HCT116 (cell line): ENCODE measurements at regions not wholly inside any gene's neighbourhood (a gene's known extent, or its start where the extent isn't known, plus 50 kb on each side); places are given as distances from the start of the nearest gene placed in this dataset.

Source experiments
- ATAC-seq: fragments of 200-7000 bp; cut with Tn5 transposase; 2 replicates; pipeline ENCODE4 v1.9.1; 2020; ENCODE audit warnings: mild to moderate bottlenecking, moderate library complexity
- BruUV-seq: library from RNA; stranded (reverse); fragments of 400-500 nt; replicated peaks from 2 replicates; lab custom pipeline; 2021; lab: Mats Ljungman, UMichigan
- CTCF ChIA-PET: fragments of 300-600 bp; sonication (Branson Sonifier 250); formaldehyde crosslinking; loops from one replicate; lab custom pipeline; 2021; ENCODE audit warnings: antibody characterized with exemption; lab: Charles Lee
- POLR2A ChIA-PET: fragments of 300-600, 350-600 bp; sonication (Branson Sonifier 250); formaldehyde crosslinking; loops from one replicate; lab custom pipeline; 2021; ENCODE audit warnings: antibody characterized with exemption; lab: Charles Lee
- RAD21 ChIA-PET, 2 experiments: fragments of 300-600 bp; sonication (Branson Sonifier 250); formaldehyde crosslinking; loops; one replicate each; lab custom pipeline; 2023; ENCODE audit warnings: low total read pairs in 2 of 2; ENCODE audit not compliant: uncharacterized antibody in 2 of 2, unreplicated experiment in 2 of 2, low non-redundant PET in 1 of 2; lab: Charles Lee
- DNase-seq: peaks from one replicate; pipeline ENCODE4 v3.0.0-alpha.2; 2010; ENCODE audit warnings: low read depth, low spot score
- H2AFZ ChIP-seq: fragments of 200-600 bp; shearing (Covaris generic), sonication (generic); 2 replicates; pipeline ENCODE4 v1.6.1; 2017; ENCODE audit warnings: low read depth, mixed run types, mixed read lengths, antibody characterized with exemption, low read length; ENCODE audit not compliant: poor library complexity, severe bottlenecking
- H3K27ac ChIP-seq: 2 replicates; pipeline ENCODE4 v1.5.1; 2012; ENCODE audit warnings: low read depth, low read length
- H3K27me3 ChIP-seq: fragments of 200-600 bp; sonication (generic); 2 replicates; pipeline ENCODE4 v1.6.1; 2016; ENCODE audit warnings: mixed run types, low read length, mixed read lengths; ENCODE audit not compliant: insufficient read depth
- H3K36me3 ChIP-seq, 2 experiments: fragments of 200-500 bp in 1 of 2; fragments of 200-600 bp in 1 of 2; sonication (Bioruptor generic) in 1 of 2; sonication (generic) in 1 of 2; 2 replicates each; pipeline versions ENCODE4 v1.5.1 to v1.6.1; 2014 to 2016; ENCODE audit warnings: low read length in 2 of 2, inconsistent platforms in 1 of 2, mixed read lengths in 1 of 2, mixed run types in 1 of 2; ENCODE audit not compliant: insufficient read depth in 2 of 2, control insufficient read depth in 1 of 2
- H3K4me1 ChIP-seq, 2 experiments: fragments of 200-600 bp in 1 of 2; sonication (generic) in 1 of 2; 2 replicates each; pipeline versions ENCODE4 v1.5.1 to v1.6.1; 2012 to 2017; ENCODE audit warnings: low read length in 2 of 2, inconsistent platforms in 1 of 2, mild to moderate bottlenecking in 1 of 2, mixed read lengths in 1 of 2, mixed run types in 1 of 2, moderate library complexity in 1 of 2; ENCODE audit not compliant: insufficient read depth in 2 of 2, control insufficient read depth in 1 of 2
- H3K4me2 ChIP-seq: fragments of 200-600 bp; sonication (generic); 2 replicates; pipeline ENCODE4 v1.6.1; 2017; ENCODE audit warnings: mixed run types, low read length, mixed read lengths
- H3K4me3 ChIP-seq, 2 experiments: fragments of 200-600 bp in 1 of 2; sonication (generic) in 1 of 2; replicated peaks in 1 of 2; 2 replicates each; pipeline ENCODE4 v1.5.1; 2011 to 2016; ENCODE audit warnings: low read length in 2 of 2, control low read depth in 1 of 2, low read depth in 1 of 2, mild to moderate bottlenecking in 1 of 2, mixed read lengths in 1 of 2, mixed run types in 1 of 2
- H3K79me2 ChIP-seq: fragments of 200-600 bp; sonication (generic); 2 replicates; pipeline ENCODE4 v1.6.1; 2017; ENCODE audit warnings: mild to moderate bottlenecking, mixed run types, low read length, moderate library complexity, mixed read lengths; ENCODE audit not compliant: insufficient read depth
- H3K9ac ChIP-seq: fragments of 200-600 bp; sonication (generic); 2 replicates; pipeline ENCODE4 v1.6.1; 2016; ENCODE audit warnings: low read length, mixed read lengths
- H3K9me2 ChIP-seq: fragments of 200-600 bp; sonication (generic), shearing (Covaris generic); 2 replicates; pipeline ENCODE4 v1.6.1; 2017; ENCODE audit warnings: mixed run types, mild to moderate bottlenecking, moderate library complexity; ENCODE audit not compliant: insufficient read depth
- H3K9me3 ChIP-seq, 2 experiments: fragments of 200-500 bp in 1 of 2; fragments of 200-600 bp in 1 of 2; sonication (Bioruptor generic) in 1 of 2; sonication (generic) in 1 of 2; 2 replicates each; pipeline ENCODE4 v1.6.1; 2014 to 2017; ENCODE audit warnings: low read length in 2 of 2, mixed read lengths in 2 of 2, inconsistent platforms in 1 of 2, low read depth in 1 of 2, mild to moderate bottlenecking in 1 of 2, mixed run types in 1 of 2, moderate library complexity in 1 of 2; ENCODE audit not compliant: control insufficient read depth in 1 of 2, insufficient read depth in 1 of 2
- H4K20me1 ChIP-seq: fragments of 200-600 bp; sonication (generic), shearing (Covaris generic); 2 replicates; pipeline ENCODE4 v1.6.1; 2017; ENCODE audit warnings: mixed run types, mild to moderate bottlenecking, moderate library complexity; ENCODE audit not compliant: insufficient read depth
- ATF3 ChIP-seq: IDR thresholded peaks from 2 replicates; pipeline ENCODE4 v1.6.1; 2012
- CBX3 ChIP-seq: IDR thresholded peaks from 2 replicates; pipeline ENCODE4 v1.6.1; 2012; ENCODE audit warnings: low read depth
- CTCF ChIP-seq, 3 experiments: fragments of 200-600 bp in 1 of 3; sonication (generic) in 1 of 3; IDR thresholded peaks in 2 of 3; conservative IDR thresholded peaks in 1 of 3; 2 replicates each; pipeline ENCODE4 v1.5.1; 2012 to 2017; ENCODE audit warnings: low read depth in 2 of 3, low read length in 2 of 3, antibody characterized with exemption in 1 of 3, borderline replicate concordance in 1 of 3, control low read depth in 1 of 3, mild to moderate bottlenecking in 1 of 3, mixed read lengths in 1 of 3, mixed run types in 1 of 3, moderate library complexity in 1 of 3; ENCODE audit not compliant: insufficient read depth in 1 of 3
- FOSL1 ChIP-seq: IDR thresholded peaks from 2 replicates; pipeline ENCODE4 v1.6.1; 2012; ENCODE audit warnings: low read depth
- JUND ChIP-seq: IDR thresholded peaks from 2 replicates; pipeline ENCODE4 v1.6.1; 2012
- MAX ChIP-seq: IDR thresholded peaks from 2 replicates; pipeline ENCODE4 v1.6.1; 2012
- REST ChIP-seq: IDR thresholded peaks from 2 replicates; pipeline ENCODE4 v1.6.1; 2012; ENCODE audit warnings: low read depth
- SIN3A ChIP-seq: IDR thresholded peaks from 2 replicates; pipeline ENCODE4 v1.6.1; 2012; ENCODE audit warnings: low read depth
- SP1 ChIP-seq: IDR thresholded peaks from 2 replicates; pipeline ENCODE4 v1.6.1; 2012; ENCODE audit warnings: low read depth
- SRF ChIP-seq: IDR thresholded peaks from 2 replicates; pipeline ENCODE4 v1.6.1; 2012; ENCODE audit warnings: low read depth
- TCF7L2 ChIP-seq: IDR thresholded peaks from 2 replicates; pipeline ENCODE4 v1.7.0; 2011; ENCODE audit warnings: borderline replicate concordance, inconsistent platforms; ENCODE audit not compliant: insufficient read depth, insufficient read length; ENCODE audit errors: extremely low read depth
- ZFX ChIP-seq: fragments of 450-650 bp; IDR thresholded peaks from 2 replicates; pipeline ENCODE4 v1.6.1; 2017
- intact Hi-C: fragments of 100-400 bp; cut with micrococcal nuclease; formaldehyde crosslinking; loops from 2 replicates; pipeline ENCODE4 v1.10.0; 2022

GRCh38 chr3:87069021-87069420, 78.1 kb upstream of the VGLL3 start:
- intact Hi-C loops: no loop called here
- H3K9me2 ChIP-seq: no peaks in the 10 kb centered on the region
- no peak for TF ChIP-seq ATF3
- no peak for TF ChIP-seq REST
- TF ChIP-seq MAX: no peak
- no peak for TF ChIP-seq JUND
- no peak for TF ChIP-seq SIN3A
- no peak for TF ChIP-seq ZFX
- TF ChIP-seq TCF7L2: no peak
- no peak for TF ChIP-seq FOSL1
- TF ChIP-seq SRF: no peak
- TF ChIP-seq CBX3: no peak
- no peak for TF ChIP-seq SP1
- TF ChIP-seq CTCF (IDR thresholded peaks at IDR 0.05 in 2 of 3, conservative IDR thresholded peaks at IDR 0.05 in 1 of 3; ENCODE audit: borderline replicate concordance in 1 of 3, insufficient read depth in 1 of 3, low read depth in 2 of 3, low read length in 2 of 3): no peak
- TF ChIP-seq, all 23 proteins: peak for 0
- no peaks in the 10 kb centered on the region for H3K27me3 ChIP-seq
- H3K4me3 ChIP-seq: no peak overlapping the region
- DNase-seq (no peak), ATAC-seq (no peak)
- no TSS peak for BruUV-seq
- H2AFZ ChIP-seq: no peak overlapping the region
- H3K9ac ChIP-seq: no peak overlapping the region
- H3K27ac ChIP-seq: no peak overlapping the region
- no peaks in the 10 kb centered on the region for H3K79me2 ChIP-seq
- H3K36me3 ChIP-seq: no peaks in the 10 kb centered on the region
- POLR2A ChIA-PET: no interaction called here
- H4K20me1 ChIP-seq: no peaks in the 10 kb centered on the region
- RAD21 ChIA-PET: no interaction called here
- no peaks in the 10 kb centered on the region for H3K4me1 ChIP-seq
- no peak overlapping the region for H3K4me2 ChIP-seq
- no peaks in the 10 kb centered on the region for H3K9me3 ChIP-seq
- CTCF ChIA-PET: no interaction called here
